DND-41 (cell line): ENCODE measurements at regions not wholly inside any gene's neighbourhood (a gene's known extent, or its start where the extent isn't known, plus 50 kb on each side); places are given as distances from the start of the nearest gene placed in this dataset.
"Not testable (repeated sequence)": the region's sequence is repeated elsewhere in the genome, so short reads cannot be mapped to it uniquely, and the experiment has no call there.

Experiments
- EZH2 ChIP-seq: IDR thresholded peaks from 3 replicates; pipeline ENCODE4 v1.6.1; 2012; ENCODE audit warnings: borderline replicate concordance, low read depth, mild to moderate bottlenecking, moderate library complexity, low read length, inconsistent platforms; ENCODE audit not compliant: severe bottlenecking
- TF ChIP-seq, protein P1 (sequence below): IDR thresholded peaks from 2 replicates; pipeline ENCODE4 v1.5.1; 2012; ENCODE audit warnings: borderline replicate concordance, low read length, moderate library complexity, mild to moderate bottlenecking; ENCODE audit not compliant: poor library complexity, severe bottlenecking; ENCODE audit errors: extremely low read depth

DNA sequence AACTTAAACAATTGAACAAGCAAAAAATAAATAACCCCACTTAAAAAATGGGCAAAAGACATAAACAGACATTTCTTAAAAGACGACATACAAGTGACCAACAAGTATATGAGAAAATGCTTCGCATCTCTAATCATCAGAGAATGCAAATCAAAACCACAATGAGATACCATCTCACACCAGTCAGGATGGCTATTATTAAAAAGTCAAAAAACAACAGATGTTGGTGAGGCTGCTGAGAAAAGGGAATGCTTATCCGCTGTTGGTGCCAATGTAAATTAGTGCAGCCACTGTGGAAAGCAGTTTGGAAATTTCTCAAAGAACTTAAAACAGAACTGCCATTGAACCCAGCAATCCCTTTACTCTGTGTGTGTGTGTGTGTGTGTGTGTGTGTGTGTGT, 122.2 kb upstream of the TGFBR2 start:
- TF ChIP-seq, protein P1, sequence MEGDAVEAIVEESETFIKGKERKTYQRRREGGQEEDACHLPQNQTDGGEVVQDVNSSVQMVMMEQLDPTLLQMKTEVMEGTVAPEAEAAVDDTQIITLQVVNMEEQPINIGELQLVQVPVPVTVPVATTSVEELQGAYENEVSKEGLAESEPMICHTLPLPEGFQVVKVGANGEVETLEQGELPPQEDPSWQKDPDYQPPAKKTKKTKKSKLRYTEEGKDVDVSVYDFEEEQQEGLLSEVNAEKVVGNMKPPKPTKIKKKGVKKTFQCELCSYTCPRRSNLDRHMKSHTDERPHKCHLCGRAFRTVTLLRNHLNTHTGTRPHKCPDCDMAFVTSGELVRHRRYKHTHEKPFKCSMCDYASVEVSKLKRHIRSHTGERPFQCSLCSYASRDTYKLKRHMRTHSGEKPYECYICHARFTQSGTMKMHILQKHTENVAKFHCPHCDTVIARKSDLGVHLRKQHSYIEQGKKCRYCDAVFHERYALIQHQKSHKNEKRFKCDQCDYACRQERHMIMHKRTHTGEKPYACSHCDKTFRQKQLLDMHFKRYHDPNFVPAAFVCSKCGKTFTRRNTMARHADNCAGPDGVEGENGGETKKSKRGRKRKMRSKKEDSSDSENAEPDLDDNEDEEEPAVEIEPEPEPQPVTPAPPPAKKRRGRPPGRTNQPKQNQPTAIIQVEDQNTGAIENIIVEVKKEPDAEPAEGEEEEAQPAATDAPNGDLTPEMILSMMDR, result not testable (repeated sequence)
- TF ChIP-seq EZH2, result not testable (repeated sequence)
